Trophoblast cell (in vitro differentiated cells and primary cell): ENCODE measurements at regions not wholly inside any gene's neighbourhood (a gene's known extent, or its start where the extent isn't known, plus 50 kb on each side); places are given as distances from the start of the nearest gene placed in this dataset.

Experiments
- DNase-seq, 2 donors: peaks; one replicate each; pipeline ENCODE4 v3.0.0-alpha.2; 2016
- H2AFZ ChIP-seq: 2 replicates; pipeline ENCODE4 v1.6.1; 2013; ENCODE audit warnings: low read length, moderate library complexity, mild to moderate bottlenecking; ENCODE audit not compliant: insufficient read depth, poor library complexity
- H2AK5ac ChIP-seq: 2 replicates; pipeline ENCODE4 v1.6.1; 2013; ENCODE audit warnings: mild to moderate bottlenecking, low read length
- H2BK120ac ChIP-seq: 2 replicates; pipeline ENCODE4 v1.6.1; 2013; ENCODE audit warnings: low read length, mild to moderate bottlenecking, moderate library complexity; ENCODE audit not compliant: insufficient read depth, poor library complexity
- H2BK12ac ChIP-seq: 2 replicates; pipeline ENCODE4 v1.6.1; 2013; ENCODE audit warnings: mild to moderate bottlenecking, low read length, moderate library complexity
- H2BK5ac ChIP-seq: 2 replicates; pipeline ENCODE4 v1.6.1; 2013; ENCODE audit warnings: low read length, low read depth, moderate library complexity, mild to moderate bottlenecking; ENCODE audit not compliant: poor library complexity
- H3K14ac ChIP-seq: 2 replicates; pipeline ENCODE4 v1.6.1; 2013; ENCODE audit warnings: mild to moderate bottlenecking, low read length
- H3K18ac ChIP-seq: 2 replicates; pipeline ENCODE4 v1.6.1; 2013; ENCODE audit warnings: mild to moderate bottlenecking, low read length
- H3K23ac ChIP-seq: 2 replicates; pipeline ENCODE4 v1.6.1; 2013; ENCODE audit warnings: low read length
- H3K27ac ChIP-seq: 2 replicates; pipeline ENCODE4 v1.5.1; 2013; ENCODE audit warnings: low read depth, mild to moderate bottlenecking, inconsistent platforms, low read length, moderate library complexity
- H3K27me3 ChIP-seq: 2 replicates; pipeline ENCODE4 v1.6.1; 2013; ENCODE audit warnings: inconsistent platforms, mild to moderate bottlenecking, low read length, moderate library complexity; ENCODE audit not compliant: insufficient read depth
- H3K36me3 ChIP-seq, 2 experiments: 1 replicate in 1 of 2; 2 replicates in 1 of 2; pipeline ENCODE4 v1.6.1; 2013; ENCODE audit warnings: low read length in 2 of 2, mild to moderate bottlenecking in 2 of 2, moderate library complexity in 1 of 2; ENCODE audit not compliant: insufficient read depth in 2 of 2, control insufficient read depth in 1 of 2
- H3K4ac ChIP-seq: 2 replicates; pipeline ENCODE4 v1.6.1; 2013; ENCODE audit warnings: low read depth, mild to moderate bottlenecking, low read length, moderate library complexity
- H3K4me1 ChIP-seq, 2 experiments: 1 replicate in 1 of 2; 2 replicates in 1 of 2; pipeline ENCODE4 v1.6.1; 2013; ENCODE audit warnings: low read length in 2 of 2, mild to moderate bottlenecking in 2 of 2, moderate library complexity in 1 of 2; ENCODE audit not compliant: insufficient read depth in 2 of 2, control insufficient read depth in 1 of 2
- H3K4me2 ChIP-seq: 2 replicates; pipeline ENCODE4 v1.6.1; 2013; ENCODE audit warnings: inconsistent platforms, mild to moderate bottlenecking, low read length, moderate library complexity
- H3K4me3 ChIP-seq: 2 replicates; pipeline ENCODE4 v1.5.1; 2013; ENCODE audit warnings: mild to moderate bottlenecking, low read depth, low read length, inconsistent platforms
- H3K79me1 ChIP-seq: one replicate; pipeline ENCODE4 v1.6.1; 2013; ENCODE audit warnings: low read length
- H3K79me2 ChIP-seq: 2 replicates; pipeline ENCODE4 v1.6.1; 2013; ENCODE audit warnings: low read length, mild to moderate bottlenecking; ENCODE audit not compliant: control insufficient read depth, insufficient read depth, poor library complexity
- H3K9ac ChIP-seq: 2 replicates; pipeline ENCODE4 v1.6.1; 2013; ENCODE audit warnings: mild to moderate bottlenecking, low read length
- H3K9me3 ChIP-seq: 2 replicates; pipeline ENCODE4 v1.6.1; 2013; ENCODE audit warnings: low read depth, mild to moderate bottlenecking, control low read depth, inconsistent platforms, low read length; ENCODE audit not compliant: insufficient read depth
- H4K12ac ChIP-seq: 2 replicates; pipeline ENCODE4 v1.6.1; 2013; ENCODE audit warnings: low read depth, mild to moderate bottlenecking, low read length, moderate library complexity
- H4K8ac ChIP-seq: 2 replicates; pipeline ENCODE4 v1.6.1; 2013; ENCODE audit warnings: low read depth, mild to moderate bottlenecking, low read length, moderate library complexity
- H4K91ac ChIP-seq: one replicate; pipeline ENCODE4 v1.6.1; 2013; ENCODE audit warnings: low read depth, mild to moderate bottlenecking, low read length, moderate library complexity
- WGBS: extraction: QIAGEN DNeasy Blood & Tissue Kit; methylation state at CpG from one replicate; pipeline ENCODE4 v1.1.7; 2013; ENCODE audit warnings: missing lambda C conversion rate; ENCODE audit not compliant: insufficient read length, insufficient coverage; ENCODE audit errors: extremely low coverage; 5-methylcytosine and 5-hydroxymethylcytosine counted together

GRCh38 chr16:61500851-61501250, 535.4 kb downstream of the CDH8 start:
- H3K27me3 ChIP-seq: no peaks in the 10 kb centered on the region
- no peak overlapping the region for H3K9ac ChIP-seq
- H3K4ac ChIP-seq: no peak overlapping the region
- no peaks in the 10 kb centered on the region for H3K9me3 ChIP-seq
- no peak overlapping the region for H3K4me2 ChIP-seq
- H2AFZ ChIP-seq: no peak overlapping the region
- no peaks in the 10 kb centered on the region for H3K4me1 ChIP-seq
- H2BK120ac ChIP-seq: no peak overlapping the region
- no CpG with 5 or more reads among the region's 2 CpGs for WGBS
- H2BK5ac ChIP-seq: no peak overlapping the region
- H3K18ac ChIP-seq: no peak overlapping the region
- H4K12ac ChIP-seq: no peak overlapping the region
- H3K4me3 ChIP-seq: no peak overlapping the region
- no peak overlapping the region for H4K91ac ChIP-seq
- no peak overlapping the region for H2BK12ac ChIP-seq
- no peak overlapping the region for H3K23ac ChIP-seq
- no peak for DNase-seq
- H3K14ac ChIP-seq: no peak overlapping the region
- no peaks in the 10 kb centered on the region for H3K79me1 ChIP-seq
- no peaks in the 10 kb centered on the region for H3K79me2 ChIP-seq
- H2AK5ac ChIP-seq: no peak overlapping the region
- H3K36me3 ChIP-seq: no peaks in the 10 kb centered on the region
- H3K27ac ChIP-seq: no peak overlapping the region
- H4K8ac ChIP-seq: no peak overlapping the region

- H3K9ac ChIP-seq: no peak overlapping the region
- no peaks in the 10 kb centered on the region for H3K36me3 ChIP-seq
- H3K18ac ChIP-seq: no peak overlapping the region
- no peak overlapping the region for H3K14ac ChIP-seq
- H2BK12ac ChIP-seq: no peak overlapping the region
- H3K23ac ChIP-seq: no peak overlapping the region
- H3K27ac ChIP-seq: no peak overlapping the region
- no peaks in the 10 kb centered on the region for H3K9me3 ChIP-seq
- whole genome bisulfite sequencing: no CpG with 5 or more reads among the region's 1 CpG
- no peak overlapping the region for H2BK120ac ChIP-seq
- no peaks in the 10 kb centered on the region for H3K79me1 ChIP-seq
- H4K91ac ChIP-seq: no peak overlapping the region
- H3K27me3 ChIP-seq: no peaks in the 10 kb centered on the region
- no peak overlapping the region for H4K8ac ChIP-seq
- no peaks in the 10 kb centered on the region for H3K79me2 ChIP-seq
- no peak overlapping the region for H3K4ac ChIP-seq
- no peak overlapping the region for H3K4me3 ChIP-seq
- no peak overlapping the region for H2BK5ac ChIP-seq
- H3K4me2 ChIP-seq: no peak overlapping the region
- H4K12ac ChIP-seq: no peak overlapping the region
- no peak overlapping the region for H2AFZ ChIP-seq
- no peak overlapping the region for H2AK5ac ChIP-seq
- DNase-seq: no peak
- H3K4me1 ChIP-seq: no peaks in the 10 kb centered on the region
Measured at GRCh38 chr16:61480250-61480649, 556.0 kb downstream of the CDH8 start.

- no peak overlapping the region for H3K23ac ChIP-seq
- H3K79me2 ChIP-seq: no peaks in the 10 kb centered on the region
- H4K12ac ChIP-seq: no peak overlapping the region
- H3K14ac ChIP-seq: no peak overlapping the region
- H2BK120ac ChIP-seq: no peak overlapping the region
- no peak overlapping the region for H3K4me2 ChIP-seq
- no peaks in the 10 kb centered on the region for H3K36me3 ChIP-seq
- no peak overlapping the region for H2AK5ac ChIP-seq
- no peak overlapping the region for H3K4me3 ChIP-seq
- H3K9me3 ChIP-seq: no peaks in the 10 kb centered on the region
- no peak overlapping the region for H2AFZ ChIP-seq
- H3K9ac ChIP-seq: no peak overlapping the region
- H3K4me1 ChIP-seq: no peaks in the 10 kb centered on the region
- no peak overlapping the region for H2BK5ac ChIP-seq
- DNase-seq: no peak
- no peak overlapping the region for H4K8ac ChIP-seq
- no peaks in the 10 kb centered on the region for H3K79me1 ChIP-seq
- no peak overlapping the region for H3K27ac ChIP-seq
- H3K27me3 ChIP-seq: no peaks in the 10 kb centered on the region
- no peak overlapping the region for H3K18ac ChIP-seq
- no peak overlapping the region for H4K91ac ChIP-seq
- H2BK12ac ChIP-seq: no peak overlapping the region
- no peak overlapping the region for H3K4ac ChIP-seq
Measured at GRCh38 chr16:61471737-61472136, 564.5 kb downstream of the CDH8 start.

GRCh38 chr16:61471023-61471422, 565.2 kb downstream of the CDH8 start:
- Histone ChIP-seq H3K4ac (no peak overlapping the region), H3K9me3 (no peaks in the 10 kb centered on the region), H3K79me1 (no peaks in the 10 kb centered on the region), H2BK12ac (no peak overlapping the region), H2AFZ (no peak overlapping the region), H3K4me2 (no peak overlapping the region), H2BK5ac (no peak overlapping the region), H4K8ac (no peak overlapping the region), H3K23ac (no peak overlapping the region), H3K4me1 (no peaks in the 10 kb centered on the region), H3K14ac (no peak overlapping the region), H3K9ac (no peak overlapping the region), H2BK120ac (no peak overlapping the region), H3K18ac (no peak overlapping the region), H3K27me3 (no peaks in the 10 kb centered on the region), H3K27ac (no peak overlapping the region), H3K4me3 (no peak overlapping the region), H3K79me2 (no peaks in the 10 kb centered on the region), H3K36me3 (no peaks in the 10 kb centered on the region), H4K12ac (no peak overlapping the region), H4K91ac (no peak overlapping the region), H2AK5ac (no peak overlapping the region)
- WGBS: no CpG with 5 or more reads among the region's 2 CpGs
- no peak for DNase-seq

GRCh38 chr16:61465285-61465684, 571.0 kb downstream of the CDH8 start:
- Histone ChIP-seq H2BK5ac (no peak overlapping the region), H3K36me3 (no peaks in the 10 kb centered on the region), H3K4me3 (no peak overlapping the region), H3K23ac (no peak overlapping the region), H3K4me1 (no peaks in the 10 kb centered on the region), H3K27me3 (no peaks in the 10 kb centered on the region), H4K8ac (no peak overlapping the region), H4K12ac (no peak overlapping the region), H3K9ac (no peak overlapping the region), H3K4ac (no peak overlapping the region), H3K9me3 (no peaks in the 10 kb centered on the region), H3K79me2 (no peaks in the 10 kb centered on the region), H2AFZ (no peak overlapping the region), H3K4me2 (no peak overlapping the region), H3K27ac (no peak overlapping the region), H3K14ac (no peak overlapping the region), H2BK12ac (no peak overlapping the region), H2BK120ac (no peak overlapping the region), H3K79me1 (no peaks in the 10 kb centered on the region), H3K18ac (no peak overlapping the region), H4K91ac (no peak overlapping the region), H2AK5ac (no peak overlapping the region)
- no peak for DNase-seq
- no CpG with 5 or more reads among the region's 3 CpGs for WGBS
